CD14-positive monocyte (primary cell): ENCODE measurements at regions not wholly inside any gene's neighbourhood (a gene's known extent, or its start where the extent isn't known, plus 50 kb on each side); places are given as distances from the start of the nearest gene placed in this dataset.

Source experiments
- DNase-seq, 3 donors: peaks; one replicate each; pipeline ENCODE4 v3.0.0-alpha.2; 2011 to 2022
- H2AFZ ChIP-seq: 2 replicates; pipeline ENCODE4 v1.6.0; 2012; ENCODE audit warnings: mild to moderate bottlenecking, low read depth, low read length, inconsistent platforms; ENCODE audit not compliant: insufficient read depth, poor library complexity, severe bottlenecking
- H3K27ac ChIP-seq, 2 donors: 1 replicate in 1 of 2; 2 replicates in 1 of 2; pipeline ENCODE4 v1.5.1; 2012 to 2013; ENCODE audit warnings: low read length in 2 of 2, control low read depth in 1 of 2, inconsistent platforms in 1 of 2, low read depth in 1 of 2, mild to moderate bottlenecking in 1 of 2
- H3K27me3 ChIP-seq, 2 donors: one replicate each; pipeline versions ENCODE4 v1.6.0 to v1.6.1; 2011 to 2013; ENCODE audit warnings: low read length in 2 of 2; ENCODE audit not compliant: control insufficient read depth in 2 of 2, insufficient read depth in 2 of 2
- H3K36me3 ChIP-seq, 2 donors: replicated peaks in 1 of 2; 1 replicate in 1 of 2; 2 replicates in 1 of 2; pipeline versions ENCODE4 v1.5.1 to v1.6.1; 2012 to 2013; ENCODE audit warnings: low read length in 2 of 2, control low read depth in 1 of 2, inconsistent platforms in 1 of 2, mild to moderate bottlenecking in 1 of 2; ENCODE audit not compliant: insufficient read depth in 2 of 2, control insufficient read depth in 1 of 2
- H3K4me1 ChIP-seq, 2 donors: 1 replicate in 1 of 2; 2 replicates in 1 of 2; pipeline versions ENCODE4 v1.5.1 to v1.6.1; 2012 to 2013; ENCODE audit warnings: low read length in 2 of 2, control low read depth in 1 of 2, inconsistent platforms in 1 of 2, mild to moderate bottlenecking in 1 of 2, moderate library complexity in 1 of 2; ENCODE audit not compliant: insufficient read depth in 2 of 2, control insufficient read depth in 1 of 2
- H3K4me2 ChIP-seq: replicated peaks from 2 replicates; pipeline ENCODE3; 2012; ENCODE audit warnings: low read length, moderate library complexity, mild to moderate bottlenecking; ENCODE audit not compliant: poor library complexity, severe bottlenecking; ENCODE audit errors: extremely low read depth
- H3K4me3 ChIP-seq, 3 experiments: fragments of 200-600 bp in 1 of 3; sonication (generic) in 1 of 3; replicated peaks in 1 of 3; 1 replicate in 2 of 3; 2 replicates in 1 of 3; pipeline ENCODE4 v1.5.1; 2011 to 2013; ENCODE audit warnings: low read length in 3 of 3, mild to moderate bottlenecking in 3 of 3, control low read depth in 2 of 3, low read depth in 2 of 3, inconsistent platforms in 1 of 3, moderate library complexity in 1 of 3
- H3K79me2 ChIP-seq: 2 replicates; pipeline ENCODE4 v1.6.0; 2012; ENCODE audit warnings: mild to moderate bottlenecking, control low read depth, inconsistent platforms, low read length, moderate library complexity; ENCODE audit not compliant: insufficient read depth
- H3K9ac ChIP-seq: 2 replicates; pipeline ENCODE4 v1.6.0; 2017; ENCODE audit warnings: low read length, mild to moderate bottlenecking; ENCODE audit not compliant: insufficient read depth, poor library complexity, severe bottlenecking
- H3K9me3 ChIP-seq, 2 donors: replicated peaks in 1 of 2; 1 replicate in 1 of 2; 2 replicates in 1 of 2; pipeline versions ENCODE4 v1.5.1 to v1.6.1; 2012 to 2013; ENCODE audit warnings: low read length in 2 of 2, control low read depth in 1 of 2; ENCODE audit not compliant: control insufficient read depth in 1 of 2, insufficient read depth in 1 of 2
- H4K20me1 ChIP-seq: 2 replicates; pipeline ENCODE4 v1.6.0; 2012; ENCODE audit warnings: mild to moderate bottlenecking, low read length, control low read depth, moderate library complexity; ENCODE audit not compliant: insufficient read depth
- H3K27ac Mint-ChIP-seq, 7 donors: one replicate each; pipeline ENCODE4 v1.8.0; 2020; ENCODE audit warnings: mild to moderate bottlenecking in 7 of 7, mixed read lengths in 7 of 7, moderate library complexity in 6 of 7, inconsistent platforms in 2 of 7
- H3K27me3 Mint-ChIP-seq, 3 donors: one replicate each; pipeline ENCODE4 v1.8.0; 2021 to 2022; ENCODE audit warnings: low read depth in 3 of 3, mild to moderate bottlenecking in 3 of 3, mixed read lengths in 3 of 3, moderate library complexity in 3 of 3, inconsistent platforms in 1 of 3
- H3K36me3 Mint-ChIP-seq, 2 donors: one replicate each; pipeline ENCODE4 v1.8.0; 2020; ENCODE audit warnings: mixed read lengths in 2 of 2, inconsistent platforms in 1 of 2, mild to moderate bottlenecking in 1 of 2
- H3K4me1 Mint-ChIP-seq: one replicate; pipeline ENCODE4 v1.8.0; 2020; ENCODE audit warnings: mild to moderate bottlenecking, mixed read lengths
- H3K4me3 Mint-ChIP-seq, 2 donors: one replicate each; pipeline ENCODE4 v1.8.0; 2020; ENCODE audit warnings: mild to moderate bottlenecking in 2 of 2, mixed read lengths in 2 of 2, moderate library complexity in 1 of 2
- H3K9me3 Mint-ChIP-seq, 7 donors: one replicate each; pipeline ENCODE4 v1.8.0; 2020 to 2022; ENCODE audit warnings: mixed read lengths in 7 of 7, mild to moderate bottlenecking in 6 of 7, moderate library complexity in 6 of 7, inconsistent platforms in 2 of 7
- WGBS: methylation state at CpG from one replicate; pipeline ENCODE4 v1.1.5; 2013; ENCODE audit warnings: missing lambda C conversion rate; ENCODE audit not compliant: insufficient coverage; 5-methylcytosine and 5-hydroxymethylcytosine counted together
- intact Hi-C, 2 donors: fragments of 100-400 bp; cut with micrococcal nuclease; formaldehyde crosslinking; loops; one replicate each; pipeline versions ENCODE4 v1.15.0 to v1.15.1; 2023
- TF ChIP-seq, protein P1 (sequence below): fragments of 200-600 bp; IDR thresholded peaks from one replicate; pipeline ENCODE4 v1.8.0; 2022; ENCODE audit warnings: antibody characterized with exemption, mild to moderate bottlenecking

DNA sequence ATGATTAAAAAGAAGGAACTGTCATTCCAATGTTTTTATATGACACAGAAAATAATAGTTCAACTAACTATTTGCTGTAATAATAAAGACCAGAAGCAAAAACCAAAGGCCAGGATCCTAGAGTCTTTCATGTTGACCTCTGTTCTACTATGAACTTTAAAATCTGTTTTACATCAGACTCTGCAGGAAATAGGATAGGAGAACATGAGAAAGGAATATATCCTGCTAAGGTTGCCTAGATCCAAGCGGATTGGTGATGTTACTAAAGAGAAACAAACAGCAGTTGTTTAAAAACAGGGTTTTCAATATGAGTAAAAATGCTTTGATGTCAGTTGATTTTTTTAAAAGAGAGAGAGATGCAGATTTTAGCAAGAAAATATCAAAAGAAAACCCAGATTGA lies 549.6 kb downstream of the ZIC1 start:
- H3K4me3 Mint-ChIP-seq: no peak overlapping the region

DNA sequence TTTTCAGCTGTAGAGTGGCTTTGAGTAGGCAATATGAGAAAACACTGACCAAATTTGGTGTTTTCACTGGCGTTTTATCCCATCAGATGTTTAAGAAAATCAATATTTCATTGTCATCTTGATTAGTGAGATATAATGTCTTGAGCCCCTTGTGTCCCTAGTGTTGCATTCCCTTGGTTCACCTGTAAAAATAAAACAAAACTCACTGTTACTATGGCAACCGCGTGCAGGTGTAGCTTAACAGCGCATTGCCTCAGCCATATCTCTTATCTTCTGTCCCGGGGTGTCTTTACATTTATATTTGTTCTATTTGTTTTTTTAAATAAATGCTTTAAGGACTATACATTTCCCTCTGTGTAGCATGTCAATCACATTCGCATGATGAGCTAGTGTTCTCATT lies 551.6 kb downstream of the ZIC1 start:
- WGBS: no CpG with 5 or more reads among the region's 6 CpGs
- Histone ChIP-seq H3K9ac (no peak overlapping the region), H4K20me1 (no peaks in the 10 kb centered on the region), H3K27ac (no peak overlapping the region), H3K4me1 (no peaks in the 10 kb centered on the region), H3K9me3 (peaks cover 0 to 3% of the 10 kb centered on the region in 2 donors), H3K79me2 (no peaks in the 10 kb centered on the region), H3K4me2 (no peak overlapping the region), H3K27me3 (no peaks in the 10 kb centered on the region), H3K36me3 (no peaks in the 10 kb centered on the region), H3K4me3 (no peak overlapping the region), H2AFZ (no peak overlapping the region)
- H3K27me3 Mint-ChIP-seq: peaks cover 0 to 3% (median 0%) of the 10 kb centered on the region in 3 donors
- no peaks in the 10 kb centered on the region for H3K36me3 Mint-ChIP-seq
- TF ChIP-seq, protein P1, sequence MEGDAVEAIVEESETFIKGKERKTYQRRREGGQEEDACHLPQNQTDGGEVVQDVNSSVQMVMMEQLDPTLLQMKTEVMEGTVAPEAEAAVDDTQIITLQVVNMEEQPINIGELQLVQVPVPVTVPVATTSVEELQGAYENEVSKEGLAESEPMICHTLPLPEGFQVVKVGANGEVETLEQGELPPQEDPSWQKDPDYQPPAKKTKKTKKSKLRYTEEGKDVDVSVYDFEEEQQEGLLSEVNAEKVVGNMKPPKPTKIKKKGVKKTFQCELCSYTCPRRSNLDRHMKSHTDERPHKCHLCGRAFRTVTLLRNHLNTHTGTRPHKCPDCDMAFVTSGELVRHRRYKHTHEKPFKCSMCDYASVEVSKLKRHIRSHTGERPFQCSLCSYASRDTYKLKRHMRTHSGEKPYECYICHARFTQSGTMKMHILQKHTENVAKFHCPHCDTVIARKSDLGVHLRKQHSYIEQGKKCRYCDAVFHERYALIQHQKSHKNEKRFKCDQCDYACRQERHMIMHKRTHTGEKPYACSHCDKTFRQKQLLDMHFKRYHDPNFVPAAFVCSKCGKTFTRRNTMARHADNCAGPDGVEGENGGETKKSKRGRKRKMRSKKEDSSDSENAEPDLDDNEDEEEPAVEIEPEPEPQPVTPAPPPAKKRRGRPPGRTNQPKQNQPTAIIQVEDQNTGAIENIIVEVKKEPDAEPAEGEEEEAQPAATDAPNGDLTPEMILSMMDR: no peak
- peaks cover 0 to 5% (median 0%) of the 10 kb centered on the region in 7 donors for H3K9me3 Mint-ChIP-seq
- no peak for DNase-seq
- no peak overlapping the region for H3K4me3 Mint-ChIP-seq
- H3K27ac Mint-ChIP-seq: no peak overlapping the region
- H3K4me1 Mint-ChIP-seq: no peaks in the 10 kb centered on the region
- intact Hi-C loops: no loop called here

More for the DNA sequence above, 549.6 kb downstream of the ZIC1 start:
- peaks cover 0 to 3% of the 10 kb centered on the region in 2 donors for H3K9me3 ChIP-seq
- intact Hi-C loops: no loop called here
- no peak overlapping the region for H3K4me3 ChIP-seq
- no peak for DNase-seq
- H3K27me3 Mint-ChIP-seq: peaks cover 0 to 3% (median 0%) of the 10 kb centered on the region in 3 donors
- H3K4me2 ChIP-seq: no peak overlapping the region
- 100% methylated on average over 1 of the region's 1 CpG for WGBS
- no peaks in the 10 kb centered on the region for H3K27me3 ChIP-seq
- no peaks in the 10 kb centered on the region for H3K4me1 ChIP-seq
- H3K36me3 ChIP-seq: no peaks in the 10 kb centered on the region
- H3K79me2 ChIP-seq: no peaks in the 10 kb centered on the region
- no peak overlapping the region for H3K27ac ChIP-seq
- no peak overlapping the region for H3K27ac Mint-ChIP-seq
- H4K20me1 ChIP-seq: no peaks in the 10 kb centered on the region
- H3K36me3 Mint-ChIP-seq: no peaks in the 10 kb centered on the region
- H3K9ac ChIP-seq: no peak overlapping the region
- TF ChIP-seq, protein P1: no peak
- H3K4me1 Mint-ChIP-seq: no peaks in the 10 kb centered on the region
- peaks cover 0 to 5% (median 0%) of the 10 kb centered on the region in 7 donors for H3K9me3 Mint-ChIP-seq
- no peak overlapping the region for H2AFZ ChIP-seq
